ENCODE measurements at regions not wholly inside any gene's neighbourhood (a gene's known extent, or its start where the extent isn't known, plus 50 kb on each side); places are given as distances from the start of the nearest gene placed in this dataset.

GRCh38 chr4:20505927-20506326 is 194.3 kb upstream of the PACRGL start:
- Histone ChIP-seq H3K27me3 (ENCODE audit: insufficient read depth, low read length, poor library complexity) (no peaks in the 10 kb centered on the region), H3K79me2 (ENCODE audit: insufficient read depth, low read length) (no peaks in the 10 kb centered on the region)
- no peak for ATAC-seq (ENCODE audit: insufficient read depth, low read depth)

DNA sequence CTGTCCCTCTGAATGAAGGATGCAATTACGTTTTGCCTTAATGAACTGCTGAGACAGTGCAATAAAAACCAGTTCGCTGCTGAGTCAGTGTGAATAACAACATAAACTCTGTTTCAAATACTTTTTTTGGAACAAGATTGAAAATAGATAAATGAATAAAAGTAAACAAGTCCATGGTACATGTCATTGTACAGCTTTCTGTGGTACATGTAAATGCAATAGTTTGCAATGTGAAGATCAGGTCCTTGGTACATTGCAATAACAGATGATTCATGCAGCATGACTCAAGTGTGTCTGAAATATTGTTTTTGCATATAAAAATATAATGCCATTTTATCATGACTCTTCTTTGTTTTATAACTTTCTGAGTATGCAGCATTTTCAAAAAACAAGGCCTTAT is 193.4 kb upstream of the PACRGL start:
- no peak overlapping the region for H3K27ac ChIP-seq (ENCODE audit: low read length)
- H3K4me1 ChIP-seq (ENCODE audit: insufficient read depth, low read length), result no peaks in the 10 kb centered on the region
- no peak for ATAC-seq (ENCODE audit: insufficient read depth, low read depth)

More at GRCh38 chr4:20505927-20506326, 194.3 kb upstream of the PACRGL start:
- H3K4me1 ChIP-seq (ENCODE audit: insufficient read depth, low read length), result no peaks in the 10 kb centered on the region
- DNase-seq, result no peak
- no peak for TF ChIP-seq EZH2 (IDR thresholded peaks at IDR 0.05; ENCODE audit: borderline replicate concordance, low read depth, low read length, severe bottlenecking)
- no peak for TF ChIP-seq CTCF (IDR thresholded peaks at IDR 0.05; ENCODE audit: borderline replicate concordance, extremely low read depth, low read length, poor library complexity, severe bottlenecking)
- H2AFZ ChIP-seq (ENCODE audit: low read depth, low read length), result no peak overlapping the region
- no peaks in the 10 kb centered on the region for H4K20me1 ChIP-seq (ENCODE audit: insufficient read depth, low read length)
- no peak overlapping the region for H3K9ac ChIP-seq (ENCODE audit: low read depth, low read length)
- no peak overlapping the region for H3K4me2 ChIP-seq (ENCODE audit: insufficient read depth, low read length)
- H3K27ac ChIP-seq (ENCODE audit: low read length), result no peak overlapping the region
- no peaks in the 10 kb centered on the region for H3K36me3 ChIP-seq (ENCODE audit: insufficient read depth, low read length)
- H3K4me3 ChIP-seq (ENCODE audit: low read depth in 1 of 2, low read length in 2 of 2), result no peak overlapping the region
- H3K9me3 ChIP-seq (ENCODE audit: insufficient read depth, low read length, severe bottlenecking), result no peaks in the 10 kb centered on the region

GRCh38 chr4:20509315-20509714 is 190.9 kb upstream of the PACRGL start:
- Histone ChIP-seq H3K36me3 (ENCODE audit: insufficient read depth, low read length) (no peaks in the 10 kb centered on the region), H3K79me2 (ENCODE audit: insufficient read depth, low read length) (no peaks in the 10 kb centered on the region), H3K4me1 (ENCODE audit: insufficient read depth, low read length) (no peaks in the 10 kb centered on the region), H3K27ac (ENCODE audit: low read length) (no peak overlapping the region), H3K9me3 (ENCODE audit: insufficient read depth, low read length, severe bottlenecking) (no peaks in the 10 kb centered on the region), H3K9ac (ENCODE audit: low read depth, low read length) (no peak overlapping the region), H2AFZ (ENCODE audit: low read depth, low read length) (no peak overlapping the region), H4K20me1 (ENCODE audit: insufficient read depth, low read length) (no peaks in the 10 kb centered on the region), H3K4me2 (ENCODE audit: insufficient read depth, low read length) (no peak overlapping the region), H3K27me3 (ENCODE audit: insufficient read depth, low read length, poor library complexity) (no peaks in the 10 kb centered on the region), H3K4me3 (ENCODE audit: low read depth in 1 of 2, low read length in 2 of 2) (no peak overlapping the region)
- TF ChIP-seq CTCF (IDR thresholded peaks at IDR 0.05; ENCODE audit: borderline replicate concordance, extremely low read depth, low read length, poor library complexity, severe bottlenecking) (no peak), EZH2 (IDR thresholded peaks at IDR 0.05; ENCODE audit: borderline replicate concordance, low read depth, low read length, severe bottlenecking) (no peak)
- no peak for DNase-seq
- ATAC-seq (ENCODE audit: insufficient read depth, low read depth), result no peak

More for the DNA sequence above, 193.4 kb upstream of the PACRGL start:
- no peak overlapping the region for H2AFZ ChIP-seq (ENCODE audit: low read depth, low read length)
- TF ChIP-seq EZH2 (IDR thresholded peaks at IDR 0.05; ENCODE audit: borderline replicate concordance, low read depth, low read length, severe bottlenecking), result no peak
- no peak for TF ChIP-seq CTCF (IDR thresholded peaks at IDR 0.05; ENCODE audit: borderline replicate concordance, extremely low read depth, low read length, poor library complexity, severe bottlenecking)
- no peaks in the 10 kb centered on the region for H3K27me3 ChIP-seq (ENCODE audit: insufficient read depth, low read length, poor library complexity)
- H3K4me2 ChIP-seq (ENCODE audit: insufficient read depth, low read length), result no peak overlapping the region
- no peaks in the 10 kb centered on the region for H3K79me2 ChIP-seq (ENCODE audit: insufficient read depth, low read length)
- H3K4me3 ChIP-seq (ENCODE audit: low read depth in 1 of 2, low read length in 2 of 2), result no peak overlapping the region
- no peaks in the 10 kb centered on the region for H4K20me1 ChIP-seq (ENCODE audit: insufficient read depth, low read length)
- H3K9ac ChIP-seq (ENCODE audit: low read depth, low read length), result no peak overlapping the region
- H3K9me3 ChIP-seq (ENCODE audit: insufficient read depth, low read length, severe bottlenecking), result no peaks in the 10 kb centered on the region
- no peaks in the 10 kb centered on the region for H3K36me3 ChIP-seq (ENCODE audit: insufficient read depth, low read length)
- no peak for DNase-seq

Data from DND-41 (cell line).